ENCODE measurements at regions not wholly inside any gene's neighbourhood (a gene's known extent, or its start where the extent isn't known, plus 50 kb on each side); places are given as distances from the start of the nearest gene placed in this dataset.

GRCh38 chr5:24407466-24407865 is 237.3 kb downstream of the CDH10 start:
- SMC1A ChIA-PET (ENCODE audit: uncharacterized antibody, unreplicated experiment): no interaction called here
- Histone ChIP-seq H3K36me3 (ENCODE audit: control insufficient read depth in 2 of 2, insufficient read depth in 2 of 2, low read length in 1 of 2) (no peaks in the 10 kb centered on the region), H4K20me1 (ENCODE audit: control insufficient read depth, insufficient read depth) (no peaks in the 10 kb centered on the region), H3K27me3 (replicated peaks in 1 of 2; ENCODE audit: control insufficient read depth in 2 of 2, insufficient read depth in 2 of 2, low read length in 1 of 2) (no peaks in the 10 kb centered on the region), H3K4me2 (ENCODE audit: control insufficient read depth, insufficient read depth) (no peak overlapping the region), H3K4me1 (ENCODE audit: control insufficient read depth, insufficient read depth, low read length) (no peaks in the 10 kb centered on the region), H3K9me3 (replicated peaks; ENCODE audit: control insufficient read depth, insufficient read depth, low read length) (no peaks in the 10 kb centered on the region), H3K9ac (ENCODE audit: control insufficient read depth, insufficient read depth, low read length) (no peak overlapping the region), H3K27ac (ENCODE audit: control insufficient read depth, insufficient read depth) (no peak overlapping the region), H3K79me2 (ENCODE audit: control insufficient read depth, insufficient read depth, low read length) (no peaks in the 10 kb centered on the region), H3K4me3 (no peak overlapping the region), H2AFZ (ENCODE audit: control insufficient read depth, low read depth, low read length) (no peak overlapping the region)
- CTCF ChIA-PET: no interaction called here
- RAD21 ChIA-PET (ENCODE audit: unreplicated experiment): no interaction called here
- 2% methylated on average over 3 of the region's 3 CpGs for WGBS (ENCODE audit: insufficient coverage, insufficient replicate concordance, low lambda C conversion rate, missing lambda C conversion rate)
- in situ Hi-C loops (cut with MboI) (no loop called here), intact Hi-C loops (cut with micrococcal nuclease; ENCODE audit: unreplicated experiment) (no loop called here)
- no peak for FAIRE-seq
- DNase-seq (ENCODE audit: low read depth, low spot score): no peak
- BruUV-seq (replicated peaks): no TSS peak
- no peak for ATAC-seq
- POLR2A ChIA-PET: no interaction called here
- TF ChIP-seq HDAC6 (IDR thresholded peaks at IDR 0.05; ENCODE audit: unreplicated experiment): no peak
- TF ChIP-seq MEF2A (IDR thresholded peaks at IDR 0.05; ENCODE audit: insufficient read depth, low read depth, low read length): no peak
- TF ChIP-seq RCOR1 (conservative IDR thresholded peaks at IDR 0.05; ENCODE audit: low read depth, low read length): no peak
- TF ChIP-seq, protein P1, sequence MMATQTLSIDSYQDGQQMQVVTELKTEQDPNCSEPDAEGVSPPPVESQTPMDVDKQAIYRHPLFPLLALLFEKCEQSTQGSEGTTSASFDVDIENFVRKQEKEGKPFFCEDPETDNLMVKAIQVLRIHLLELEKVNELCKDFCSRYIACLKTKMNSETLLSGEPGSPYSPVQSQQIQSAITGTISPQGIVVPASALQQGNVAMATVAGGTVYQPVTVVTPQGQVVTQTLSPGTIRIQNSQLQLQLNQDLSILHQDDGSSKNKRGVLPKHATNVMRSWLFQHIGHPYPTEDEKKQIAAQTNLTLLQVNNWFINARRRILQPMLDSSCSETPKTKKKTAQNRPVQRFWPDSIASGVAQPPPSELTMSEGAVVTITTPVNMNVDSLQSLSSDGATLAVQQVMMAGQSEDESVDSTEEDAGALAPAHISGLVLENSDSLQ (IDR thresholded peaks at IDR 0.05): no peak
- no peak for TF ChIP-seq EED (IDR thresholded peaks at IDR 0.05; ENCODE audit: low read depth)
- no peak for TF ChIP-seq POU2F2 (IDR thresholded peaks at IDR 0.05; ENCODE audit: borderline replicate concordance, low read depth, low read length)
- TF ChIP-seq ELK1 (IDR thresholded peaks at IDR 0.05; ENCODE audit: low read depth, low read length): no peak
- no peak for TF ChIP-seq CBX5 (IDR thresholded peaks at IDR 0.05; ENCODE audit: low read depth)
- TF ChIP-seq NR2C2 (IDR thresholded peaks at IDR 0.05; ENCODE audit: borderline replicate concordance, control insufficient read depth, insufficient read length, low read depth): no peak

All from GM12878 (cell line).